ENCODE measurements at regions not wholly inside any gene's neighbourhood (a gene's known extent, or its start where the extent isn't known, plus 50 kb on each side); places are given as distances from the start of the nearest gene placed in this dataset.

GRCh38 chrX:2640436-2641150 lies 50.5 kb upstream of the CD99 start:
- Histone ChIP-seq H3K36me3 (ENCODE audit: control insufficient read depth in 4 of 4, insufficient read depth in 3 of 4, low read depth in 1 of 4, low read length in 3 of 4) (no peaks in the 10 kb centered on the region), H3K9ac (ENCODE audit: low read depth in 1 of 2, low read length in 2 of 2) (no peak overlapping the region), H3K27ac (ENCODE audit: low read depth in 1 of 2, low read length in 2 of 2) (no peak overlapping the region), H3K27me3 (ENCODE audit: control insufficient read depth in 4 of 4, insufficient read depth in 4 of 4, low read length in 3 of 4) (no peaks in the 10 kb centered on the region), H3K4me3 (ENCODE audit: low read depth in 1 of 3, low read length in 3 of 3) (no peak overlapping the region), H3K4me1 (ENCODE audit: control insufficient read depth in 4 of 4, insufficient read depth in 4 of 4, low read length in 3 of 4) (no peaks in the 10 kb centered on the region), H3K9me3 (ENCODE audit: control insufficient read depth in 4 of 4, low read length in 3 of 4) (no peaks in the 10 kb centered on the region)
- 96% methylated on average over 19 of the region's 19 CpGs for WGBS
- TF ChIP-seq YY1 (IDR thresholded peaks at IDR 0.05) (no peak), GABPA (IDR thresholded peaks at IDR 0.05 in 1 of 2, conservative IDR thresholded peaks at IDR 0.05 in 1 of 2) (no peak), ATF3 (IDR thresholded peaks at IDR 0.05) (no peak), SP1 (IDR thresholded peaks at IDR 0.05) (no peak), RAD21 (IDR thresholded peaks at IDR 0.05) (no peak), REST (IDR thresholded peaks at IDR 0.05) (no peak), NR2F2 (IDR thresholded peaks at IDR 0.05) (no peak)
- no peak for DNase-seq (ENCODE audit: low spot score)

GRCh38 chrX:2638279-2638678 lies 52.8 kb upstream of the CD99 start:
- DNase-seq (ENCODE audit: low spot score): no peak
- H3K9me3 ChIP-seq (ENCODE audit: control insufficient read depth in 4 of 4, low read length in 3 of 4): no peaks in the 10 kb centered on the region
- 93% methylated on average over 7 of the region's 7 CpGs for WGBS
- H3K4me1 ChIP-seq (ENCODE audit: control insufficient read depth in 4 of 4, insufficient read depth in 4 of 4, low read length in 3 of 4): no peaks in the 10 kb centered on the region
- no peak overlapping the region for H3K4me3 ChIP-seq (ENCODE audit: low read depth in 1 of 3, low read length in 3 of 3)
- H3K27me3 ChIP-seq (ENCODE audit: control insufficient read depth in 4 of 4, insufficient read depth in 4 of 4, low read length in 3 of 4): no peaks in the 10 kb centered on the region
- H3K27ac ChIP-seq (ENCODE audit: low read depth in 1 of 2, low read length in 2 of 2): no peak overlapping the region
- TF ChIP-seq RAD21 (IDR thresholded peaks at IDR 0.05) (no peak), FOXA1 (IDR thresholded peaks at IDR 0.05) (no peak), HNF4A (conservative IDR thresholded peaks at IDR 0.05) (no peak), GABPA (IDR thresholded peaks at IDR 0.05 in 1 of 2, conservative IDR thresholded peaks at IDR 0.05 in 1 of 2) (no peak), ZBTB33 (IDR thresholded peaks at IDR 0.05) (no peak), MAX (IDR thresholded peaks at IDR 0.05) (no peak), FOXA2 (IDR thresholded peaks at IDR 0.05) (no peak), YY1 (IDR thresholded peaks at IDR 0.05) (no peak), EGR1 (IDR thresholded peaks at IDR 0.05; ENCODE audit: low read depth in 2 of 2) (no peak), ATF3 (IDR thresholded peaks at IDR 0.05) (no peak), TAF1 (conservative IDR thresholded peaks at IDR 0.05) (no peak), HNF4G (IDR thresholded peaks at IDR 0.05) (no peak), REST (IDR thresholded peaks at IDR 0.05) (no peak), RXRA (IDR thresholded peaks at IDR 0.05) (no peak), CTCF (IDR thresholded peaks at IDR 0.05; ENCODE audit: low read depth, low read length, missing input control) (no peak)
- no peaks in the 10 kb centered on the region for H3K36me3 ChIP-seq (ENCODE audit: control insufficient read depth in 4 of 4, insufficient read depth in 3 of 4, low read depth in 1 of 4, low read length in 3 of 4)
- H3K9ac ChIP-seq (ENCODE audit: low read depth in 1 of 2, low read length in 2 of 2): no peak overlapping the region

Measured in liver (tissue), 8 donors.